ENCODE measurements at regions not wholly inside any gene's neighbourhood (a gene's known extent, or its start where the extent isn't known, plus 50 kb on each side); places are given as distances from the start of the nearest gene placed in this dataset.

- H2BK15ac ChIP-seq (ENCODE audit: low read length): no peak overlapping the region
- no peaks in the 10 kb centered on the region for H3K36me3 ChIP-seq (ENCODE audit: control insufficient read depth in 2 of 4, insufficient read depth in 4 of 4, low read length in 3 of 4)
- H3K4ac ChIP-seq (replicated peaks; ENCODE audit: insufficient read length, low read depth, low read length): no peak overlapping the region
- no peak overlapping the region for H2BK5ac ChIP-seq (ENCODE audit: low read depth, low read length)
- FAIRE-seq: no peak
- no peak overlapping the region for H4K91ac ChIP-seq (replicated peaks; ENCODE audit: insufficient read length, low read length)
- no peaks in the 10 kb centered on the region for H3K79me2 ChIP-seq (ENCODE audit: control insufficient read depth in 1 of 2, insufficient read depth in 2 of 2, low read length in 2 of 2)
- POLR2A ChIA-PET (ENCODE audit: partially characterized antibody): no interaction called here
- no peak overlapping the region for H3K14ac ChIP-seq (ENCODE audit: insufficient read length)
- DNase-seq (ENCODE audit: low read depth in 1 of 2, low spot score in 2 of 2): no peak
- H3K9ac ChIP-seq (replicated peaks in 1 of 4; ENCODE audit: extremely low read depth in 1 of 4, low read depth in 3 of 4, low read length in 3 of 4): no peak overlapping the region
- no peak overlapping the region for H2AK5ac ChIP-seq (ENCODE audit: low read depth, low read length)
- H3K9me3 ChIP-seq (ENCODE audit: insufficient read depth in 2 of 2, low read depth in 1 of 2, low read length in 1 of 2): peaks cover 4 to 16% of the 10 kb centered on the region in 2 experiments; a peak in 2 of 4 replicates
- CTCF ChIA-PET (ENCODE audit: partially characterized antibody): interaction anchor here (0.7 kb wide), 1 partner anchor 182 kb away, joined by 4 read pairs; no protein-coding TSS in a partner anchor
- 87% methylated on average over 6 of the region's 6 CpGs; no CpG with 5 or more reads in 1 of the 2 experiments for WGBS, 2 experiments (ENCODE audit: extremely low coverage in 1 of 2, insufficient coverage in 1 of 2, insufficient read length in 1 of 2, insufficient replicate concordance in 2 of 2, low coverage in 1 of 2, low lambda C conversion rate in 2 of 2, missing lambda C conversion rate in 1 of 2)
- H3K56ac ChIP-seq (replicated peaks; ENCODE audit: insufficient read length, low read depth, low read length): no peak overlapping the region
- no peak overlapping the region for H3K18ac ChIP-seq (ENCODE audit: extremely low read depth, low read length)
- H3K79me1 ChIP-seq (ENCODE audit: low read depth, low read length): no peaks in the 10 kb centered on the region
- no peak overlapping the region for H3K23ac ChIP-seq (ENCODE audit: insufficient read length)
- H2BK12ac ChIP-seq (ENCODE audit: low read depth, low read length): no peak overlapping the region
- no peak overlapping the region for H2BK20ac ChIP-seq (ENCODE audit: low read length)
- H4K8ac ChIP-seq (ENCODE audit: extremely low read depth, insufficient read depth, low read length): no peak overlapping the region
- no peak overlapping the region for H3K27ac ChIP-seq (ENCODE audit: low read depth, low read length)
- H2BK120ac ChIP-seq (replicated peaks; ENCODE audit: low read depth, low read length): no peak overlapping the region
- H2AFZ ChIP-seq (ENCODE audit: low read length): no peak overlapping the region
- no peaks in the 10 kb centered on the region for H3K4me1 ChIP-seq (replicated peaks in 1 of 4; ENCODE audit: control insufficient read depth in 3 of 4, insufficient read depth in 4 of 4, low read length in 3 of 4)
- no peaks in the 10 kb centered on the region for H3K27me3 ChIP-seq (replicated peaks in 1 of 4; ENCODE audit: control insufficient read depth in 3 of 4, extremely low read depth in 1 of 4, insufficient read depth in 3 of 4, low read length in 3 of 4)
- no peak overlapping the region for H3K4me3 ChIP-seq (ENCODE audit: extremely low read depth in 1 of 4, insufficient read depth in 2 of 4, low read depth in 3 of 4, low read length in 4 of 4)
- no peaks in the 10 kb centered on the region for H4K20me1 ChIP-seq (replicated peaks in 1 of 2; ENCODE audit: control insufficient read depth in 1 of 2, insufficient read depth in 2 of 2, low read length in 2 of 2)
- no peaks in the 10 kb centered on the region for H3K23me2 ChIP-seq (ENCODE audit: low read depth, low read length)
- no peak overlapping the region for H3K4me2 ChIP-seq (ENCODE audit: insufficient read depth in 1 of 2, low read depth in 2 of 2, low read length in 2 of 2)
- H4K5ac ChIP-seq (ENCODE audit: insufficient read length, low read depth, low read length): no peak overlapping the region
- TF ChIP-seq SIX5 (IDR thresholded peaks at IDR 0.05; ENCODE audit: low read depth, low read length): no peak
- no peak for TF ChIP-seq SP2 (IDR thresholded peaks at IDR 0.05; ENCODE audit: low read length)
- TF ChIP-seq YY1 (IDR thresholded peaks at IDR 0.05; ENCODE audit: low read depth, low read length): no peak
- TF ChIP-seq CREB1 (IDR thresholded peaks at IDR 0.05): no peak
- TF ChIP-seq POLR2AphosphoS5 (IDR thresholded peaks at IDR 0.05; ENCODE audit: low read depth, low read length): no peak
- TF ChIP-seq SUZ12 (IDR thresholded peaks at IDR 0.05; ENCODE audit: low read length): no peak
- no peak for TF ChIP-seq KDM5A (IDR thresholded peaks at IDR 0.05; ENCODE audit: low read length)
- no peak for TF ChIP-seq PHF8 (conservative IDR thresholded peaks at IDR 0.05; ENCODE audit: low read depth, low read length)
- TF ChIP-seq HDAC2 (IDR thresholded peaks at IDR 0.05; ENCODE audit: borderline replicate concordance in 1 of 2, low read depth in 2 of 2, low read length in 2 of 2): no peak
- no peak for TF ChIP-seq CHD1 (IDR thresholded peaks at IDR 0.05; ENCODE audit: low read depth, low read length)
- TF ChIP-seq BRCA1 (IDR thresholded peaks at IDR 0.05; ENCODE audit: low read depth, low read length): no peak
- TF ChIP-seq TAF7 (optimal IDR thresholded peaks at IDR 0.05; ENCODE audit: borderline replicate concordance, low read depth, low read length): no peak
- no peak for TF ChIP-seq CBX5 (IDR thresholded peaks at IDR 0.05; ENCODE audit: low read depth, low read length)
- no peak for TF ChIP-seq BACH1 (IDR thresholded peaks at IDR 0.05; ENCODE audit: low read length)
- no peak for TF ChIP-seq POU5F1 (IDR thresholded peaks at IDR 0.05; ENCODE audit: low read depth, low read length)
- no peak for TF ChIP-seq JUN (IDR thresholded peaks at IDR 0.05; ENCODE audit: low read depth, low read length)
- TF ChIP-seq NRF1 (IDR thresholded peaks at IDR 0.05; ENCODE audit: low read depth, low read length): no peak
These were observed 171.5 kb downstream of the KCNS3 start for GRCh38 chr2:18050001-18050400.
